GM18499 (cell line): ENCODE measurements at regions not wholly inside any gene's neighbourhood (a gene's known extent, or its start where the extent isn't known, plus 50 kb on each side); places are given as distances from the start of the nearest gene placed in this dataset.

Experiments
- ATAC-seq: cut with Tn5 transposase; IDR thresholded peaks from one replicate; pipeline ENCODE4 v1.9.1; 2021; ENCODE audit warnings: moderate number of reproducible peaks; ENCODE audit not compliant: insufficient read depth, unreplicated experiment

GRCh38 chr10:111485767-111486166, 408.9 kb downstream of the ADRA2A start:
- ATAC-seq = no peak

- no peak for ATAC-seq
These were observed 409.5 kb downstream of the ADRA2A start for GRCh38 chr10:111486346-111486745.

- no peak for ATAC-seq
These were observed 411.8 kb downstream of the ADRA2A start for GRCh38 chr10:111488668-111489067.

GRCh38 chr10:111491154-111491553, 414.3 kb downstream of the ADRA2A start:
- no peak for ATAC-seq

GRCh38 chr10:111493024-111493625, 416.3 kb downstream of the ADRA2A start:
- no peak for ATAC-seq

GRCh38 chr10:111498560-111498959, 421.7 kb downstream of the ADRA2A start:
- no peak for ATAC-seq

- ATAC-seq = no peak
These were observed 427.5 kb downstream of the ADRA2A start for GRCh38 chr10:111504376-111504775.

- ATAC-seq = no peak
These were observed 429.6 kb downstream of the ADRA2A start for GRCh38 chr10:111506266-111507034.

GRCh38 chr10:111511751-111512150, 434.9 kb downstream of the ADRA2A start:
- no peak for ATAC-seq

- no peak for ATAC-seq
These were observed 438.4 kb downstream of the ADRA2A start for GRCh38 chr10:111515264-111515663.

GRCh38 chr10:111515706-111516105, 438.9 kb downstream of the ADRA2A start:
- no peak for ATAC-seq

- no peak for ATAC-seq
These were observed 439.3 kb downstream of the ADRA2A start for GRCh38 chr10:111516144-111516543.

GRCh38 chr10:111522141-111522540, 445.3 kb downstream of the ADRA2A start:
- ATAC-seq = no peak

GRCh38 chr10:111522551-111522950, 445.7 kb downstream of the ADRA2A start:
- no peak for ATAC-seq

- no peak for ATAC-seq
These were observed 446.2 kb downstream of the ADRA2A start for GRCh38 chr10:111523016-111523415.

GRCh38 chr10:111524134-111524533, 447.3 kb downstream of the ADRA2A start:
- ATAC-seq = no peak

GRCh38 chr10:111525696-111526095, 448.9 kb downstream of the ADRA2A start:
- ATAC-seq = no peak

- ATAC-seq = no peak
These were observed 454.9 kb downstream of the ADRA2A start for GRCh38 chr10:111531690-111532089.

- ATAC-seq = no peak
These were observed 455.3 kb downstream of the ADRA2A start for GRCh38 chr10:111532139-111532538.

- no peak for ATAC-seq
These were observed 462.4 kb downstream of the ADRA2A start for GRCh38 chr10:111539246-111539645.

GRCh38 chr10:111543854-111544253, 467.0 kb downstream of the ADRA2A start:
- ATAC-seq = no peak
